ENCODE measurements at regions not wholly inside any gene's neighbourhood (a gene's known extent, or its start where the extent isn't known, plus 50 kb on each side); places are given as distances from the start of the nearest gene placed in this dataset.

DNA sequence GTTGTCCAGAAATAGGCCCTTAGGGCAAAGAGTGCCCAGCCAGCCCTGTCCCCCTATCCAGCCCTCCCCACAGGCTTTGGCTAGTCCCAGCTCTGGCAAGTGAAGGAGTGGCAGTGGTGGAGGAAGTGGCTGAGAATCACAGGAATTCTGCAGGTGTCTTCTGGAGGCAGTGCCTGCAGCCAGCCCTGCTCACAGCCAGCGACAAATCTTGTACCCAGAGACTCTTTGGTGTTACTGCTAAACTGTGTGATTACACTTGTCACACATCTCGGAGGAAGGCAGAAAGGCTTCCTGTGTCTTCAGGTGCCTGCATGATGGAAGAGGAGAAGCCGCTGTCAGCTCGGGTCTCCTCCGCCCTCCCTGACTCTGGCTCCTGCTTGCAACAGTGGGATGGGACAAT is 71.6 kb upstream of the GRIK3 start:
- no peak overlapping the region for H4K8ac ChIP-seq (replicated peaks; ENCODE audit: insufficient read length, low read depth, low read length)
- H2BK12ac ChIP-seq (ENCODE audit: insufficient read length, low read depth, low read length) = no peak overlapping the region
- no peaks in the 10 kb centered on the region for H3K4me1 ChIP-seq (ENCODE audit: insufficient read depth, low read length)
- Mint-ChIP-seq H3K4me3 (no peak overlapping the region), H3K4me1 (no peaks in the 10 kb centered on the region), H3K27me3 (ENCODE audit: low read depth) (peaks cover 22% of the 10 kb centered on the region), H3K9me3 (no peaks in the 10 kb centered on the region; a peak in 1 of 5 replicates), H3K27ac (no peak overlapping the region), H3K36me3 (ENCODE audit: insufficient read depth in 1 of 3, low read depth in 3 of 3) (no peaks in the 10 kb centered on the region)
- no peaks in the 10 kb centered on the region for H3K79me1 ChIP-seq (ENCODE audit: insufficient read depth, low read depth, low read length, poor library complexity, severe bottlenecking)
- H2BK15ac ChIP-seq (ENCODE audit: low read depth, low read length) = no peak overlapping the region
- H3K56ac ChIP-seq (ENCODE audit: insufficient read length, low read depth, low read length) = no peak overlapping the region
- H3K4ac ChIP-seq (ENCODE audit: low read depth, low read length) = no peak overlapping the region
- no peak overlapping the region for H4K5ac ChIP-seq (ENCODE audit: insufficient read length, low read depth, low read length)
- no peaks in the 10 kb centered on the region for H4K20me1 ChIP-seq (ENCODE audit: control insufficient read depth, insufficient read depth, insufficient read length)
- no peak overlapping the region for H2BK120ac ChIP-seq (ENCODE audit: low read depth, low read length, poor library complexity, severe bottlenecking)
- H3K23me2 ChIP-seq (ENCODE audit: insufficient read length, low read depth, low read length, poor library complexity, severe bottlenecking) = no peaks in the 10 kb centered on the region
- no peak overlapping the region for H2AK5ac ChIP-seq (ENCODE audit: insufficient read length, low read length)
- no peak overlapping the region for H3K18ac ChIP-seq (ENCODE audit: insufficient read length, low read depth, low read length)
- H2BK20ac ChIP-seq (ENCODE audit: low read depth, low read length, poor library complexity, severe bottlenecking) = no peak overlapping the region
- H2AFZ ChIP-seq (ENCODE audit: low read length) = no peak overlapping the region
- no peak overlapping the region for H2BK5ac ChIP-seq (ENCODE audit: insufficient read length, low read length)
- H3K23ac ChIP-seq (ENCODE audit: insufficient read length, low read depth, low read length) = no peak overlapping the region
- H3K79me2 ChIP-seq (ENCODE audit: insufficient read depth, low read length) = no peaks in the 10 kb centered on the region
- H3K27ac ChIP-seq (ENCODE audit: insufficient read length, low read depth, low read length) = no peak overlapping the region
- no peaks in the 10 kb centered on the region for H3K27me3 ChIP-seq (ENCODE audit: insufficient read depth, low read length)
- H3K9ac ChIP-seq (ENCODE audit: extremely low read depth, insufficient read length, low read length) = no peak overlapping the region
- no CpG with 5 or more reads among the region's 5 CpGs for WGBS (ENCODE audit: extremely low coverage, insufficient read length, low lambda C conversion rate)
- TF ChIP-seq, protein P1, sequence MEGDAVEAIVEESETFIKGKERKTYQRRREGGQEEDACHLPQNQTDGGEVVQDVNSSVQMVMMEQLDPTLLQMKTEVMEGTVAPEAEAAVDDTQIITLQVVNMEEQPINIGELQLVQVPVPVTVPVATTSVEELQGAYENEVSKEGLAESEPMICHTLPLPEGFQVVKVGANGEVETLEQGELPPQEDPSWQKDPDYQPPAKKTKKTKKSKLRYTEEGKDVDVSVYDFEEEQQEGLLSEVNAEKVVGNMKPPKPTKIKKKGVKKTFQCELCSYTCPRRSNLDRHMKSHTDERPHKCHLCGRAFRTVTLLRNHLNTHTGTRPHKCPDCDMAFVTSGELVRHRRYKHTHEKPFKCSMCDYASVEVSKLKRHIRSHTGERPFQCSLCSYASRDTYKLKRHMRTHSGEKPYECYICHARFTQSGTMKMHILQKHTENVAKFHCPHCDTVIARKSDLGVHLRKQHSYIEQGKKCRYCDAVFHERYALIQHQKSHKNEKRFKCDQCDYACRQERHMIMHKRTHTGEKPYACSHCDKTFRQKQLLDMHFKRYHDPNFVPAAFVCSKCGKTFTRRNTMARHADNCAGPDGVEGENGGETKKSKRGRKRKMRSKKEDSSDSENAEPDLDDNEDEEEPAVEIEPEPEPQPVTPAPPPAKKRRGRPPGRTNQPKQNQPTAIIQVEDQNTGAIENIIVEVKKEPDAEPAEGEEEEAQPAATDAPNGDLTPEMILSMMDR (conservative IDR thresholded peaks at IDR 0.05) = no peak
- H4K91ac ChIP-seq (ENCODE audit: insufficient read length, low read depth, low read length) = no peak overlapping the region
- no peak overlapping the region for H3K4me2 ChIP-seq (ENCODE audit: insufficient read depth, insufficient read length, low read length)
- H3K9me3 ChIP-seq (ENCODE audit: control insufficient read depth, low read depth, low read length) = no peaks in the 10 kb centered on the region
- no peak for DNase-seq
- no peak overlapping the region for H3T11ph ChIP-seq (ENCODE audit: low read length)
- no peak overlapping the region for H3K14ac ChIP-seq (ENCODE audit: insufficient read depth, low read length)

Measured in H9 (cell line).